Osteoblast (primary cell): ENCODE measurements at regions not wholly inside any gene's neighbourhood (a gene's known extent, or its start where the extent isn't known, plus 50 kb on each side); places are given as distances from the start of the nearest gene placed in this dataset.
"Not testable (repeated sequence)": the region's sequence is repeated elsewhere in the genome, so short reads cannot be mapped to it uniquely, and the experiment has no call there.

ENCODE experiments used
- DNase-seq: peaks from one replicate; pipeline ENCODE4 v3.0.0; 2011; ENCODE audit warnings: low spot score, mixed read lengths; ENCODE audit not compliant: insufficient read length; ENCODE audit errors: missing footprints
- H2AFZ ChIP-seq: 2 replicates; pipeline ENCODE4 v1.6.0; 2011; ENCODE audit warnings: mild to moderate bottlenecking, low read length
- H3K27ac ChIP-seq: 2 replicates; pipeline ENCODE4 v1.5.1; 2011; ENCODE audit warnings: mild to moderate bottlenecking, low read depth, low read length, moderate library complexity
- H3K27me3 ChIP-seq: 2 replicates; pipeline ENCODE4 v1.6.0; 2012; ENCODE audit warnings: mild to moderate bottlenecking, control low read depth, inconsistent platforms, low read length, moderate library complexity; ENCODE audit not compliant: insufficient read depth
- H3K36me3 ChIP-seq: 2 replicates; pipeline ENCODE4 v1.5.1; 2011; ENCODE audit warnings: mild to moderate bottlenecking, low read length, control low read depth, moderate library complexity; ENCODE audit not compliant: insufficient read depth
- H3K4me1 ChIP-seq: 2 replicates; pipeline ENCODE4 v1.5.1; 2011; ENCODE audit warnings: mild to moderate bottlenecking, low read length, control low read depth, moderate library complexity; ENCODE audit not compliant: insufficient read depth
- H3K4me2 ChIP-seq: 2 replicates; pipeline ENCODE4 v1.6.0; 2011; ENCODE audit warnings: mild to moderate bottlenecking, low read length; ENCODE audit not compliant: insufficient read depth
- H3K4me3 ChIP-seq: fragments of 200-600 bp; sonication (generic); 3 replicates; pipeline ENCODE4 v1.5.1; 2012; ENCODE audit warnings: mild to moderate bottlenecking, low read length, inconsistent platforms; ENCODE audit not compliant: insufficient read depth
- H3K79me2 ChIP-seq: 2 replicates; pipeline ENCODE4 v1.6.0; 2012; ENCODE audit warnings: mild to moderate bottlenecking, low read length, control low read depth, inconsistent platforms; ENCODE audit not compliant: insufficient read depth
- H3K9me3 ChIP-seq: 2 replicates; pipeline ENCODE4 v1.5.1; 2011; ENCODE audit warnings: low read depth, low read length, control low read depth
- H4K20me1 ChIP-seq: 2 replicates; pipeline ENCODE4 v1.6.0; 2012; ENCODE audit warnings: mild to moderate bottlenecking, low read length, control low read depth; ENCODE audit not compliant: insufficient read depth
- TF ChIP-seq, protein P1 (sequence below): IDR thresholded peaks from 2 replicates; pipeline ENCODE4 v1.5.1; 2011; ENCODE audit warnings: mild to moderate bottlenecking, low read depth, low read length, moderate library complexity; ENCODE audit errors: extremely low read depth

DNA sequence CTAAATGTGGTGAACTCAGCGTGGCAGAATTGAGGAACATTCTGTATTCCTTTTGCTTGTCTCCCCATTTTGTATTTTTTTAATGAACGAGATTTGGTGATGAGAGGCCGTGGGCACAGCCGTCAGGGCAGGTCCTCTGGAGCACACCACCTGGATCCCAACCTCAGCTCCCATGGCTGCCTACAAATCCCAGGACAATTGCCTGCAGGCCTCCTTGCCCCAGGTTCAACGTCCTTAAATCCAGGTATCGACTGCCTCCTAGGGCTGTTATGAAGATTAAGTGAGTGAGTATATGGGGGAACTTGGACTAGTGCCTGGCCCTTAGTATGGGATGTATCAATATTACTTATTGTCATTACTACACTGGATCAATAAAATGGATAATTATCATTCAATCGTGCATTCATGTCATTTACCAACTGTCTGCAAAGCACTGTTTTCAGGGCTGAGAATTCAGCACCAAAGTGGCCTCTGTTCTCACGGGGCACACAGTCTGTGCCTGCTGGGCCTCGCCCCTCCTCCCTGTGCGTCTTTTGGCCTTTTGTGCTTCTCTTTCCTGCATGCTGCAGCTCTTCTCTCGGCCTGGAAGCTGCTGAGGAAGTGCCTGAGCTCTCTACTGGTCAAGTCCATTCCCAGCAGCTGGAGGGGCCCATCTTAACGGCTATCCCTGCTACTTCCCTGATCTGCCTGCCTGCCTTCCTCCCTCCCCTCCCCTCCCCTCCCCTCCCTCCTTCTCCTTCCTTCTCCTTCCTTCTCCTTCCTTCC is 1343.7 kb downstream of the BRD1 start:
- Histone ChIP-seq H3K9me3 (no peaks in the 10 kb centered on the region), H2AFZ (no peak overlapping the region), H3K79me2 (no peaks in the 10 kb centered on the region), H3K27ac (no peak overlapping the region), H3K36me3 (no peaks in the 10 kb centered on the region), H4K20me1 (no peaks in the 10 kb centered on the region), H3K4me2 (no peak overlapping the region), H3K4me3 (no peak overlapping the region), H3K4me1 (no peaks in the 10 kb centered on the region), H3K27me3 (peaks cover 5% of the 10 kb centered on the region)
- TF ChIP-seq, protein P1, sequence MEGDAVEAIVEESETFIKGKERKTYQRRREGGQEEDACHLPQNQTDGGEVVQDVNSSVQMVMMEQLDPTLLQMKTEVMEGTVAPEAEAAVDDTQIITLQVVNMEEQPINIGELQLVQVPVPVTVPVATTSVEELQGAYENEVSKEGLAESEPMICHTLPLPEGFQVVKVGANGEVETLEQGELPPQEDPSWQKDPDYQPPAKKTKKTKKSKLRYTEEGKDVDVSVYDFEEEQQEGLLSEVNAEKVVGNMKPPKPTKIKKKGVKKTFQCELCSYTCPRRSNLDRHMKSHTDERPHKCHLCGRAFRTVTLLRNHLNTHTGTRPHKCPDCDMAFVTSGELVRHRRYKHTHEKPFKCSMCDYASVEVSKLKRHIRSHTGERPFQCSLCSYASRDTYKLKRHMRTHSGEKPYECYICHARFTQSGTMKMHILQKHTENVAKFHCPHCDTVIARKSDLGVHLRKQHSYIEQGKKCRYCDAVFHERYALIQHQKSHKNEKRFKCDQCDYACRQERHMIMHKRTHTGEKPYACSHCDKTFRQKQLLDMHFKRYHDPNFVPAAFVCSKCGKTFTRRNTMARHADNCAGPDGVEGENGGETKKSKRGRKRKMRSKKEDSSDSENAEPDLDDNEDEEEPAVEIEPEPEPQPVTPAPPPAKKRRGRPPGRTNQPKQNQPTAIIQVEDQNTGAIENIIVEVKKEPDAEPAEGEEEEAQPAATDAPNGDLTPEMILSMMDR = no peak
- peak; percentile 68 for DNase-seq

DNA sequence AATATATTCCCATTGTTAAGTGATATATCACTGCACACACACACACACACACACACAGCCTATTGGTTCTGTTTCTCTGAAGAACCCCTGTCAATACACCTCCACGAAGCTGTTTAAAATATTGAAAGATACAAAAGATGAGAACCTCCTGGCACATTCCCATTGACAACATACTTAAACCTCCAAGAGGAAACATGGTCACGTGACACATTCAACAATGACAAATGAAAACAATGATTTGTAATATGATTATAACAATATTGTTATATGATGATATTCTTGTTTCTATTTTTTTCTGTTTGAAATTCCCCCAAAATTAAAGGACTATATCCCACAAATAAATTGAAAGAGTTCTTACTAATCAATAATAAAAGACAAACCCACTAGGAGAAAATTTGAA is 1344.9 kb downstream of the BRD1 start:
- no peaks in the 10 kb centered on the region for H3K4me1 ChIP-seq
- H3K27ac ChIP-seq = no peak overlapping the region
- no peaks in the 10 kb centered on the region for H3K9me3 ChIP-seq
- no peaks in the 10 kb centered on the region for H3K36me3 ChIP-seq
- H2AFZ ChIP-seq = no peak overlapping the region
- H3K4me2 ChIP-seq = no peak overlapping the region
- TF ChIP-seq, protein P1 = no peak
- no peaks in the 10 kb centered on the region for H4K20me1 ChIP-seq
- no peak overlapping the region for H3K4me3 ChIP-seq
- no peaks in the 10 kb centered on the region for H3K79me2 ChIP-seq
- H3K27me3 ChIP-seq = no peaks in the 10 kb centered on the region
- DNase-seq = peak; percentile 38

DNA sequence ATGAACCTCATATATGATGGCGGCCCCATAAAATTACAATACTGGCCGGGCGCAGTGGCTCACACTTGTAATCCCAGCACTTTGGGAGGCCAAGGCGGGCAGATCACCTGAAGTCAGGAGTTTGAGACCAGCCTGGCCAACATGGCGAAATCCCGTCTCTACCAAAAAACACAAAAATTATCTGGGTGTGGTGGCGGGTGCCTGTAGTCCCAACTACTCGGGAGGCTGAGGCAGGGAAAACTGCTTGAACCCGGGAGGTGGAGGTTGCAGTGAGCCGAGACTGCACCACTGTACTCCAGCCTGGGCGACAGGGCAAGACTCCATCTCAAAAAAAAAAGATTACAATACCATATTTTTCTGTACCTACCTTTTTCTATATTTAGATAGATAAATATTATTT is 1345.5 kb downstream of the BRD1 start:
- not testable (repeated sequence) for H3K27me3 ChIP-seq, H3K79me2 ChIP-seq, H4K20me1 ChIP-seq, DNase-seq, H3K4me1 ChIP-seq, H3K36me3 ChIP-seq, H2AFZ ChIP-seq, H3K9me3 ChIP-seq, H3K4me2 ChIP-seq, H3K4me3 ChIP-seq, H3K27ac ChIP-seq

DNA sequence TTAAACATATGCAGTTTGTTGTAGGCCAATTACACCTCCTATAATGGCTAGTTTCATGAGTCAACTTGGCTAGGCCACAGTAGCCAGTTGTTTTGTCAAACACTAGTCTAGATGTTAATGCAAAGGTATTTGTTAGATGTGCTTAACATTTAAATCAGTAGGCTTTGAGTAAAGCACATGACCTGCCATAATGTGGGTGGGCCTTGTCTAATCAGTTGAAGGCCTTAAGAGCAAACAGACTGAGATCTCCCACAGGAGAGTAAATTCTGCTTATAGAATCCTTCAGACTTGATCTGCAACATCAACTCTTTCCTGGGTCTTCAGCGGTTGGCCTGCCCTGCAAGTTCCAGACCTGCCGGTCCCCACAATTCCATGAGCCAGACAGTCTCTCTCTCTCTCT is 1345.9 kb downstream of the BRD1 start:
- no peak overlapping the region for H3K4me2 ChIP-seq
- no peaks in the 10 kb centered on the region for H3K79me2 ChIP-seq
- no peak overlapping the region for H3K27ac ChIP-seq
- no peaks in the 10 kb centered on the region for H3K4me1 ChIP-seq
- no peak overlapping the region for H2AFZ ChIP-seq
- no peaks in the 10 kb centered on the region for H3K9me3 ChIP-seq
- no peak for DNase-seq
- H3K36me3 ChIP-seq = no peaks in the 10 kb centered on the region
- TF ChIP-seq, protein P1 = no peak
- H3K4me3 ChIP-seq = no peak overlapping the region
- H4K20me1 ChIP-seq = no peaks in the 10 kb centered on the region
- no peaks in the 10 kb centered on the region for H3K27me3 ChIP-seq
